ENCODE measurements at regions not wholly inside any gene's neighbourhood (a gene's known extent, or its start where the extent isn't known, plus 50 kb on each side); places are given as distances from the start of the nearest gene placed in this dataset.

DNA sequence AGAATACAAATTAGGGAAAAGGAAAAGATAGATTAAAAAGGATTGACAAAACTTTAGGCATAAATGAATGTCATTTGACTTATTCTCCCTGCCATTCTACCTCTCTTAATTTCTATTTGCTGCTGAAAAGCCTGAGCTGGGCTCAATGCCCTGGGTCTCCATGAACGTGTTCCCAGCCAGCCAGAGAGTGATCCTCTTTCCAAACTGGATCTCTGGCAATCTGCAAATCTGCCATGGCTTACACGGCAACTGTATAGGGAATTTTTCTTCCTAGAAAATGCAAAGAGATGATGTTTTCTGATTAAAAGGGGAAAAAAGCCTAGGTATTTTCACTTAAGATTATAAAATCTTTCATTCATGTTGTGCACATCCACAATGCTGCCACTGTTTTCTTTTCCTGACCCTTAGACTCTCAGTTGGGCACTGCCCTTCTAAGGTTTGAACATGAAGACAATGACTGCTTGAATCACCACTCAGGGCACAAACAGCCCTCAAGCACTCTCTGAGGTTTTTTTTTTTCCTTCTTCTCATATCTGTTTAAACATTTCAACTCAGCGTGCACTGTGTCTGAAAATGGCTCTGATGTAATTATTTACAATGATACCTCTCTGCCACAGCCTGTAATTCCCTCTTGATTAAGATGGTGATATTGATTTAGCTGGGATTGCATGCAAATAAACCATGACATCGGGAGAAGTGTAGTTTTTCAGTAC lies 60.3 kb downstream of the DACT1 start:
- DNase-seq, result no peak

DNA sequence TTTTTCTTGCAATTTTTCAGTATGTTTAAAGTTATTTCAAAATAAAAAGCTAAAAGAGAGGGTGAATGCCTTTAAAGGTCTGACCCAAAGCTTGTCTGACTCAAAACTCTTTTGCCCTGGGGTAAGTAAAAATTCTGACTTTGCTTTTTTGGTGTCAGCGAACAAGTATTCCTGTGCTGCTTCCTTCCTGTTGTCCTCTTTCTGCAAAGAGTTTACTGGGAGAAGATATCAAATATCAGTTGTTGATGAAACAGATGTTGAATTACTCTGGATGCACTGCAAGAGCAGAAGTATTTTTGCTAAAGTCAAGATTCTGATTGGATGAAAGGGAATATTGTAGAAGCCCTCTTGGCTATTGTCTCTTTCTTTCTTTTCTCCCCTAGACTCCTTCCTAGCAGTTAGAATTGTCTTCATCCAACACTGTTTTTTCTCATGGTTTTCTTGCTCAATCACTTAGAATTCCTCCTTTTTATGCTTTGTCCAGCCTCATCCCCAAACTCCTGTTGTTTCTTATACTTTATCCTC lies 62.0 kb downstream of the DACT1 start:
- DNase-seq, result peak; percentile 13

- DNase-seq, result no peak
These were observed 63.4 kb downstream of the DACT1 start for GRCh38 chr14:58701156-58701555.

- DNase-seq, result no peak
These were observed 63.8 kb downstream of the DACT1 start for GRCh38 chr14:58701604-58702003.

DNA sequence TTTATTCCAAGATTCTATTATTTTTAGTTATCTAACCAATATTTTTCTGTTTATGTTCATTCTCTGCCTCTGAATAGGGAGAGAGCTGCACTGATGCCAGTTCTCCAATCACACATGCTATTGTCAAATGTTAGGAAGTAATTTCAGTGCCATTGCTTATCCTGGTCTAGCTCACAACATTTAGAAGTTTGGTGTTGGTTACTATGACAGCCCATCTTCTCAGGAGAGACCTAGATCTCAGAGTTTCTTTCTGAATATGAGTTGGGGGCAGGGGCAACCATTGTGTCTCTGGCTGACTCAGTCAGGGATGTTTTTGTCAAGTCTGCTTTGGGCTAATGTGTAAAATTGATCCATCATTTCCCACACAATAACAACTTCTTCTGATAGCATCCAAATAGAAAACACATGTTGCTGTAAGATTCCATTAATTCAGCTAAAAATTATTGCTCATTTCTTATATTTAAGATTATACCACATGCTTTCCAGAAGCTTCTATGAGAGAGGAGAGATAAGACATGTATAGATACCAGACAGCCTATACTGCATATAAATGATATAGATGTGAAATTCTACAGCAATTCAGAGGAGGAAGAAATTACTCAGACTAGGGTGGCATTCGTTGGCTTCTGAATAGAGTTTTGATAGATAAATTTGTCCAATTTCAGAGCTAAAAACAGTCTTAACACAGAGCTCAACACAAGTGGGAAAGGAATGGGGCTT lies 64.8 kb downstream of the DACT1 start:
- DNase-seq, result peak; percentile 44

DNA sequence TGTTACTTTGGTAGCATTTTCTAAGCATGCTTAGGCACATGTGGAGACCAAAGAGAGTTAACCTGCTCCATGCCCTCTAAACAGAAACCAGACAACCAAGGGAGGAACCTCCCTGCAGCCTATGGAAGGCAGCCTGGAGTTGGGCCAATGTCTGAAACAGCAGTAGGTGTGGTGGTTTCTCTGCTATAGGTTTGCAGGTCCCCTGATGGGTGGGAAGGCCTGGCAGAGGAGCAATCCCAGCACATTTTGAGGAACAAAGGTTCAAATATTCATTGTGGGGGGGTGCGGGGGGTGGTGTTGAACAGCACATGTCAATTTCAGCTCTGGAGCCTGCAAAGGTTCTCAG lies 65.4 kb downstream of the DACT1 start:
- peak; percentile 44 for DNase-seq

DNA sequence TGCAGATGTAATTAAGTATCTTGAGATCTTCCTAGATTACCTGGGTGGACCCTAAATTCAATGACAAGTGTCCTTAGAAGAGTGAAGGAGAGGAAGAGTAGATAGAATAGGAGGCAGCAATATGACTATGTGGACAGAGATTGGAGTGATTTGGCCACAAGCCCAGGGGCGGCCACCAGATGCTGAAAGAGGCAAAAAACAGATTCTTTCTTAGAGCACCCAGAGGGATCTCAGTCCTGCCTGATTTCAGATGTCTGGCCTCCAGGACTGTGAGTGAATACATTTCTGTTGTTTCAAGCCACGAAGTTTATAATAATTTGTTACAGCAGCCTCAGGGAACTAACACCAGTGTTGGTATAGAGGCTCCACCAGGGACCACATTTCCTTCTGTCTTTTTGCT lies 67.3 kb downstream of the DACT1 start:
- DNase-seq, result no peak

GRCh38 chr14:58707949-58708348 lies 70.2 kb downstream of the DACT1 start:
- DNase-seq, result peak; percentile 67

DNA sequence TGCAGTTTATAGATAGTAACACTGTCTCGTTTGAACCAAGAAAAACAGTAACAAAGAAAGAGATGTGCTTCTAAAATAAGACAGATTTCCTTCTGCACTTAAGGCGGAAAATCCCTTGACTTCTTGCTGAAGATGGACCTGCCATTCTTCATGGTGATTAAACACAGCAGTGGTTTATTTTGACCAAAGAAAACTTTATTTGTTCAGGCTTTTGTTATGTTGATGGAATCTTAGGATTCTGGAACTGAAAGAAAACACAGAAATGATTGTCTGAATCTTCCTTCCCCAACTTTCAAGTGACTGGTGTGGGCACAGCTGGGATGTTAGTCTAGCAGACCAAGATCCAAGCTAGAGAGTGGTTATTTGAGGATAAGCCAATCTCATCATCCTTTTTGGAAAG lies 72.2 kb downstream of the DACT1 start:
- no peak for DNase-seq

DNA sequence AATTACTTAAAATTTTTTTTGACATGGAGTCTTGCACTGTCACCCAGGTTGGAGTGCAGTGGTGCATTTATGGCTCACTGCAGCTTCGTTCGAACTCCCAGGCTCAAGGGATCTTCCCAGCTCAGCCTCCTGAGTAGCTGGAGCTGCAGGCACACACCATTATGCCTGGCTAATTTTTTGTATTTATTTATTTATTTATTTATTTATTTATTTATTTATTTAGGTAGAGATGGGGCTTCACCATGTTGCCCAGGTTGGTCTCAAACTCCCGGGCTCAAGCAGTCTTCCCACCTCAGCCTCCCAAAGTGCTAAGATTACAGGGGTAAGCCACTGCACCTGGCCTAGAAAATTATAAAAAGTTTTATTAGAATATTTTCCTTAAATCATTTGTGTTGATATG lies 73.6 kb downstream of the DACT1 start:
- DNase-seq, result no peak

DNA sequence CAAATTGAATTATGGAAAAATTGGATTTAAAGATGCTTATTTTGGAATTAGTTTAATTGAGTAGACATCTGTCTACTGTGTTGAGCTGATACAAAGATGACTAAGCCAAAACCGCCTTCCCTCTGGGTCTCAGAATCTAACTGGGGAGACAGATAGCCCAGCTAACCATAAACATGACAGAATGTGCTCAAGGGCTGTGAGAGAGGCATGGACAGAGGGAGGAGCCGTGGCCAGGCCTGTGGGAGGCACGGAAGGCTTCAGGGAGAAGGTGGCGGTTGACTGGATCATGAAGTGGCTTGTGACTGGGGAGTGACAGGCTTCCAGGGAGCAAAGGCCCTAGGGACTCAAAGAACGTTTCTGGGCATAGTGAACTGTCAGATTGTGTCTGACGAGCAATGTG lies 74.6 kb downstream of the DACT1 start:
- DNase-seq, result no peak

GRCh38 chr14:58713677-58714076 lies 75.9 kb downstream of the DACT1 start:
- no peak for DNase-seq

GRCh38 chr14:58716706-58717105 lies 78.9 kb downstream of the DACT1 start:
- no peak for DNase-seq

DNA sequence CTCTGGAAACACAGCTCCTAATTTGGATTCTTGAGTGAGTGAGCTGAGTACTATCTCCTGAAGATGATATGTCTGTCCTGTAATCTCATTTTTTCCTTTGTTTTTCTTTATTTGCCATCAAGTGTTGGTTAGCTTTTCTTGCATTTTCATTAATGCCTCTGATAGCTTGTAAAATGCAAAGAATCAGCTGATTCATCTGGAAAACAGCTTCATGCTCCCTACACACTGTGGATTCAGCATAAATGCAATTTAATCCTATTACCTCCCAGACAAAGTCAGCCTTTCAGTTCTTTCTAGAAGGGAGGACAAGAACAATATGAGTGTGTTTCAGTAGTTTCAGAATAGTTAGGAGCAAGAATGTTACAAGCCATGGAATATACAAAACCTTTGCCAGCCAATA lies 79.4 kb downstream of the DACT1 start:
- no peak for DNase-seq

DNA sequence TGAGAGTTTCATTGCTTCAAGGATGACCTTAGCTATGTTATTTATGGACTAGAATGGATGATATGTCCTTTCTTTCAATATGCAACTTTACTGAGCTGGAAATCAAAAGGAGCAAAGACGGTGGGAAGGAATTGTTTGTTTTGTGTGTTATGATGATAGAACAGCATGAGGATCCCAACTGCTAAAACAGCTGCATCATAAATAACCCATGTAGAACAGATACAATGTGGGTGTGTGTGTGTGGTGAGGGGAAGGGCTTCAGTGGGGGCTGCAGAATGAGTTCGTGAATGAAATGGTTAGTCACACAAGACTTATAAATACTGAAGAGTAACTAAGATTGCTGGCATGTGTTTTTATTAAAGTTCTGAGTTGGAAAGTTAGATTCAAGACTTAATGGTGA lies 80.1 kb downstream of the DACT1 start:
- peak; percentile 27 for DNase-seq

DNA sequence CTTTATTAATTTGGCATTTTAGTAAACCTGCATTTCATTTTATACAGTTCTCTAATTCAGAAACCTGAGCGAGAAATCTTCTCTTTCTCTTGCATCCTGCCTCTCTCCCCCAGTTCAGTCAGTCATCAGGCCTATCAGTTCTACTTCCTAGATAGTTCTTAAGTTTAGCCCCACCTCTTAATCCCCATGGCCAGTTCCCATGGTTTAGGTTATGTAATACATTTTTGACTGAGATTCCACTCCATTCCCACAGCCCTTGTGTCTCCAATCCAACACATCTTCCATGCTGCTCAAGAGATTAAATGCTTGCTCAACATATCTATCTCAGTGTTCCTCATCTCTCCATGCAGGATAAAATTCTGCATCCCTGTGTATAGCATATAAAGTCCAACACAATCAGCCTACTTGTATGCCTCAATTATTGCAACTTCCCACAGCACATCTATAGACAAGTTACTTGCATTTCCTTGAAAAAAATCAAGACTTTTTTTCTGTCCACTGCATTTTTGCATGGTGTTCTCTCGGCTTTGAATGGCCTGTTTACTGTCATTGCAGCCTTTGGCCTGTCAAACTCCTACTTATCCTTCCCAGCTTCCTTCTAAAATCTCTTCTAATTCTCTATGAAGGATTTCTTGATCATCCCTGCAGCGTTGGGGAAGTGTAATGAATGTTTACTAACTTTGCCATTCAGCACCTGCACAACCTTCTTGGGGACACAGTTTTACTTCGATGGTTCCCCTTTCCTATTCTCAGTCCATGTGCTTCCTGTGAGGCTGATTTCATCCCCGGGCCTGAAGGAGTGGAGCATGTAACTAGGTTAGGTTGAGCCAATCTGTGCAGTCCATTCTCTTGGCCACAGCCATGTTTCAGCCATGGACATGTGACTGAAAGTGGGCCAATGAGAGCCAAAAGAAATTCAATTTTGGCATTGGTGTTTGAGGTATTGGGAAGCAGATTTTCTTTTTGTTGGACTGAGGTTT lies 80.8 kb downstream of the DACT1 start:
- no peak for DNase-seq

DNA sequence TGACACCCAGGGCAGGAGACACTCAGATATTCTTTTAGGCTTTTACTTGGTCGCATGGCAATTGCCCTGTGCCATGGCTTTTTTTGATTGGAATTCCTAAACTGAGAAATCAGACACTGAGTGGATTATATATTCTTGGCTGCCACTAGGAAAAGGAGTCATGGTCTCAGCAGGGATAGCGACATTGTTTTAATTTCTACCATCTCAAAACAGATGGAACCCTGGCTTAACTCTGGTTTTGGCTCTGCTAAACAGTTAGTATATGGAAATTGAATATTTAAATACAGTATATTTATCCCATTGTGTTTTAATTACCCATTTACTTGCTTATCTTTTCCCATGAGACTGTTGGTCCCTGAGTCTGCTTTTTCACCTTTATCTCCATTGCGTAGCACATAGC lies 84.0 kb downstream of the DACT1 start:
- DNase-seq, result peak; percentile 15

GRCh38 chr14:58722441-58722840 lies 84.7 kb downstream of the DACT1 start:
- no peak for DNase-seq

- no peak for DNase-seq
These were observed 86.4 kb downstream of the DACT1 start for GRCh38 chr14:58724206-58724605.

DNA sequence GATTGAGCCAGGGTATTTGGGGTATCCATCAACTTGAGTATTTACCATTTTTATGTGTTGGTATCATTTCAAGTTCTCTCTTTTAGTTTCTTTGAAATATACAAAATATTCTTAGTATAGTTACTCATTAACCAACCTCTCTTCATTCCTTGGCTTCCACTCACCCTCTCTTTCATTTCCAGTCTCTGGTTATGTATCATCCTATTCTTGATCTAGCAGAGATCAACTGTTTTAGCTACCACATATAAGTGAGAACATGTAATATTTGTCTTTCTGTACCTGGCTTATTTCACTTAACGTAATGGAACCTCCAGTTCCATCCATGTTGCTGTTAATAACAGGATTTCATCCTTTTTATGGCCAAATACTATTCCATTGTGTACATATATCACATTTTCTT lies 86.9 kb downstream of the DACT1 start:
- DNase-seq, result no peak

GRCh38 chr14:58725226-58725625 lies 87.5 kb downstream of the DACT1 start:
- no peak for DNase-seq

DNA sequence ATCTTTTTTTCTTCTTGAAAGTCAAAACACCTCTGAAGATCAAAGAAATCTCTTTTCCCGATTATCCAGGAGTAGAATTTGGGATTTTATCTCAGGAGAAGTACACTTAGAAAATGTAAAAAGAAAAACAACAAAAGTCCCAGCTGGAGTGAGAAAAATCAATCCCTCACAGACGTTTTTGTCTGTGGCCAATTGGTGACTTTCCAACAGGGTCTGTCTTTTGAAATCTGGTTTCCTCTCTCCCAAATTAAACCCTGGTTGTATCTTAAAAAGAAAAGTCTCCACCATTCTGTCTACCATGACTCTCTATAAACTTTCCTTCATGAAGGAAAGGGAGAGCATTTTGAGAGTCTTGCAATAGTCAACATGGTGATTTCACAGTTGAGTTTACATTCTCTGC lies 88.1 kb downstream of the DACT1 start:
- no peak for DNase-seq
